Brain microvascular endothelial cell (primary cell): ENCODE measurements at regions not wholly inside any gene's neighbourhood (a gene's known extent, or its start where the extent isn't known, plus 50 kb on each side); places are given as distances from the start of the nearest gene placed in this dataset.

ENCODE experiments used
- DNase-seq: peaks from one replicate; pipeline ENCODE4 v3.0.0-alpha.2; 2020
- H3K27ac ChIP-seq: fragments of 250-450 bp; sonication (Bioruptor Pico); 2 replicates; pipeline ENCODE4 v1.5.1; 2020; ENCODE audit warnings: mild to moderate bottlenecking, moderate library complexity
- H3K27me3 ChIP-seq: fragments of 250-450 bp; sonication (Bioruptor Pico); replicated peaks from 2 replicates; pipeline ENCODE4 v1.5.1; 2020; ENCODE audit warnings: mild to moderate bottlenecking
- H3K36me3 ChIP-seq: fragments of 250-450 bp; sonication (Bioruptor Pico); replicated peaks from 2 replicates; pipeline ENCODE4 v1.5.1; 2020; ENCODE audit warnings: mild to moderate bottlenecking
- H3K4me3 ChIP-seq: 2 replicates; pipeline ENCODE4 v1.5.1; 2011; ENCODE audit warnings: low read depth, mild to moderate bottlenecking, control low read depth, low read length, moderate library complexity
- in situ Hi-C: cut with HindIII; loops from 2 replicates; pipeline ENCODE4 v1.10.0; 2017; ENCODE audit warnings: low sequenced_read_pairs, low pct_ligation_motif_present
- TF ChIP-seq, protein P1 (sequence below): IDR thresholded peaks from 2 replicates; pipeline ENCODE4 v1.5.1; 2011; ENCODE audit warnings: low read depth, mild to moderate bottlenecking, moderate library complexity, low read length, control low read depth, inconsistent platforms; ENCODE audit errors: missing control alignments

DNA sequence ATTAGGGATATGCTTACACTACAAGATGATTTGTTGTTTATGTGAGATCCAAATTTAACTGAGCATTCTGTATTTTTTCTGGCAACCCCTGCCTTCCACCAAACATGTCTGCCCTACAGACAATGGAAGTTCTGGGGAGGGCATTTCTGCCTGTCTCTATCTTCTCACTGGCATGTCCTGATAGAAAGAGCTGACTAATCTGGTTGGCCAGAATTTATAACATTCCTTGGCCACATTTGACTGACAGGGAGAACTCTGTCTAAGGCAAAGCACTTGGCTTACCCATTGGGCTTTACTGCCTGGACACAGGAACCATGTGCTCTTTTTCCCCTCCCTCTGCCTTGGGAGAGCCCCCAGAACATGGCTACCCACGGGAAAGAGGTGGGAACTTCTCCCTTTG lies 70.6 kb upstream of the TMEM178A start:
- in situ Hi-C loops, result no loop called here
- no peak for DNase-seq
- H3K4me3 ChIP-seq, result no peak overlapping the region

DNA sequence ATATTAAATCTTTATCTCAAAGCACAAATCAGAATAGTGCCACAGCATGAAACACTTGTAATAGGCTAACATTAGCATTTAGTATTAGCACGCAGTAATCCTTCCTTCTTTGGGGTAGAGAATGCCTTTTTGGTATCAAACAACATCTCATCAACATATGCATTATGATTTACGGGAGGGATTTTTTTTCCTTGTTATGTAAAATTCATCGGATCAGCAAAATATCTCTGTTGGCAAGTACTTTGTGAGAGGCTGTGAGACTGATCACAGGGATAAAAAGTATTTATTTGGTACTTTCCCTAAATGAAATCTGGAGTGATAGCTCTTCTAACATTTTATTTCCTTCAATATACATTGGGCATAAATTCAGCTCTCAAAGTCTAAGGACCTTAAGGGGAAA lies 68.4 kb upstream of the TMEM178A start:
- in situ Hi-C loops, result no loop called here
- no peak overlapping the region for H3K27ac ChIP-seq
- no peak for DNase-seq
- TF ChIP-seq, protein P1, sequence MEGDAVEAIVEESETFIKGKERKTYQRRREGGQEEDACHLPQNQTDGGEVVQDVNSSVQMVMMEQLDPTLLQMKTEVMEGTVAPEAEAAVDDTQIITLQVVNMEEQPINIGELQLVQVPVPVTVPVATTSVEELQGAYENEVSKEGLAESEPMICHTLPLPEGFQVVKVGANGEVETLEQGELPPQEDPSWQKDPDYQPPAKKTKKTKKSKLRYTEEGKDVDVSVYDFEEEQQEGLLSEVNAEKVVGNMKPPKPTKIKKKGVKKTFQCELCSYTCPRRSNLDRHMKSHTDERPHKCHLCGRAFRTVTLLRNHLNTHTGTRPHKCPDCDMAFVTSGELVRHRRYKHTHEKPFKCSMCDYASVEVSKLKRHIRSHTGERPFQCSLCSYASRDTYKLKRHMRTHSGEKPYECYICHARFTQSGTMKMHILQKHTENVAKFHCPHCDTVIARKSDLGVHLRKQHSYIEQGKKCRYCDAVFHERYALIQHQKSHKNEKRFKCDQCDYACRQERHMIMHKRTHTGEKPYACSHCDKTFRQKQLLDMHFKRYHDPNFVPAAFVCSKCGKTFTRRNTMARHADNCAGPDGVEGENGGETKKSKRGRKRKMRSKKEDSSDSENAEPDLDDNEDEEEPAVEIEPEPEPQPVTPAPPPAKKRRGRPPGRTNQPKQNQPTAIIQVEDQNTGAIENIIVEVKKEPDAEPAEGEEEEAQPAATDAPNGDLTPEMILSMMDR, result no peak
- no peaks in the 10 kb centered on the region for H3K36me3 ChIP-seq
- H3K27me3 ChIP-seq, result no peaks in the 10 kb centered on the region
- no peak overlapping the region for H3K4me3 ChIP-seq

More for the DNA sequence above, 70.6 kb upstream of the TMEM178A start:
- Histone ChIP-seq H3K27me3 (no peaks in the 10 kb centered on the region), H3K27ac (no peak overlapping the region), H3K36me3 (no peaks in the 10 kb centered on the region)
- TF ChIP-seq, protein P1, result no peak

DNA sequence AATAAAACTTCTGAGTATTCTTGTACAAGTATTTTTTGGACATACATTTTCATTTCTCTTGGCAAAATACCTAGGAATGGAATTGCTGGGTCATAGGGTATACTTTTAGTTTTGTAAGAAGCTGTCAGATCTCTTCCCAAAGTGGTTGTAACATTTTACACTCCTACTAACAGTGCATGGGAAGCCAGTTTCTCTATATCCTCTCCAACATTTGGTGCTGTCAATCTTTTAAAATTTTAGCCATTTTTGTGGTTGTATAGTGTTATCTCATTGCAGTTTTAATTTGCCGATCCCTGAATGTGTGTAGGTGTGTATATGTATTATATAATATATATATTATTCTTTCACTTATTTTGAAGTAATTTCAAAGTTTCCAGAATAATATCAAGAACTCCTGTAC lies 63.1 kb upstream of the TMEM178A start:
- in situ Hi-C loops, result no loop called here
- no peak for DNase-seq
- H3K36me3 ChIP-seq, result no peaks in the 10 kb centered on the region
- TF ChIP-seq, protein P1, result no peak
- no peak overlapping the region for H3K27ac ChIP-seq
- H3K4me3 ChIP-seq, result no peak overlapping the region
- H3K27me3 ChIP-seq, result no peaks in the 10 kb centered on the region

DNA sequence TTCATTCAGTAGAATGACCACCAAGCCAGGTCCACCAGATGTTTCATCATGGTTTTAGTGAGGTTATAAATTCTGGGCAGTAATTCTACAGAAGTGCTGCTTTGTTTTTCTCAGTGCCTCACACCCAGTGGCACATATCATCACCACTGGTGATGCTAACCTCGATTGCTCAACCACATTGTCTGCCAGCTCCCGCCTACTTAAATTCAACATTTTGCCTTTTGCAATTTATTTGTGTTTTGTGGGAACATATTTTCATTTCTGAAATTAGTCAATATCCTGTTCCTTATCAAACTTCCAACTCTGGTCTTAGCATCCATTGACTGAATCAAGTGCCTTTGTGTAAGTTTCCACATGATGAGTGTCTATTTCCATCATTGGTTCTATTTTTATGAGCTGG lies 62.3 kb upstream of the TMEM178A start:
- Histone ChIP-seq H3K27ac (no peak overlapping the region), H3K4me3 (no peak overlapping the region), H3K27me3 (no peaks in the 10 kb centered on the region), H3K36me3 (no peaks in the 10 kb centered on the region)
- TF ChIP-seq, protein P1, result no peak
- DNase-seq, result no peak
- in situ Hi-C loops, result no loop called here

DNA sequence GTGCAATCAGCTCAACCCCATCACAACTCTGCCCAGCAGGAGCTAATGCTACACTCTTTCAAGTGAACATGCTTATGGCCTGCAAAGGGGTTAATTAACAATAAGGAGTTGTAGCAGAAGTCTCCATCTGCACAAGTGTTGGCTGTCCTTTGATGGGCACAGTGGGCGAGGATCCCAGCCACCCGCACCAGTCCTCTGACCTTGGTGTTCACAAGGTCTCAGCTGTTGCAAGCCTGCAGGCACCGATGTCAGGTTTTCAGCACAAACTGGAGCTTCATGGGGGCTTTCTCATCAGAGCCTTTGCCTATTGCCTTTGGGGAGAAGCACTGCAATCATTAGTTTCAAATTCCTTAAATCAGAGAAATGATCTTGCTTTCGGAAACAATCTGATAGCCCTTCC lies 60.9 kb upstream of the TMEM178A start:
- Histone ChIP-seq H3K4me3 (no peak overlapping the region), H3K27me3 (no peaks in the 10 kb centered on the region), H3K36me3 (no peaks in the 10 kb centered on the region), H3K27ac (no peak overlapping the region)
- DNase-seq, result no peak
- in situ Hi-C loops, result no loop called here
- TF ChIP-seq, protein P1, result no peak

DNA sequence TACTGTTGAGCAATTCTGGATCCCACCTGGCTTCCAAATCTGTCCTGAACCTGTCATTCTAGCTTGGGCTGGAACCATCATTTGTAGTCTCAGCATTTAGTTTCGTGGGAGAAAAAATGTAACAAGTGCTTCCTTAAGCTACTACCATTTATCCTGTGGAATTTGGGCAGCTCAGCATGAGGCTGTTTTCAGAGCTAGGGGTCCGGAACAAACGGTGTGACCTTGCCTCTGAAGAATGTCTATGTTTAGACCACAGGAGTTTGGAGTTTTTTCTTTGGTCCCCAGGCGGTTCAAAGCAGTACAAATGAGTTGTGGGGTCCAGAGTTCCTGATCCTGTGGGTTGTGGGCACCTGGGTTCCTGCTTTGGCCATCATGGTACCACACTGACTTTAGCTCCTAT lies 59.1 kb upstream of the TMEM178A start:
- no peak overlapping the region for H3K27ac ChIP-seq
- DNase-seq, result no peak
- H3K27me3 ChIP-seq, result no peaks in the 10 kb centered on the region
- TF ChIP-seq, protein P1, result no peak
- no peak overlapping the region for H3K4me3 ChIP-seq
- no peaks in the 10 kb centered on the region for H3K36me3 ChIP-seq
- in situ Hi-C loops, result no loop called here
